ENCODE measurements at regions not wholly inside any gene's neighbourhood (a gene's known extent, or its start where the extent isn't known, plus 50 kb on each side); places are given as distances from the start of the nearest gene placed in this dataset.

- TF ChIP-seq POLR2AphosphoS5 (IDR thresholded peaks at IDR 0.05), result no peak
- TF ChIP-seq CTCF (IDR thresholded peaks at IDR 0.05), result no peak
- TF ChIP-seq POLR2A (IDR thresholded peaks at IDR 0.05), result no peak
Observed at GRCh38 chr7:119556436-119556835, 716.5 kb upstream of the KCND2 start.
